ENCODE measurements at regions not wholly inside any gene's neighbourhood (a gene's known extent, or its start where the extent isn't known, plus 50 kb on each side); places are given as distances from the start of the nearest gene placed in this dataset.
"Not testable (repeated sequence)": the region's sequence is repeated elsewhere in the genome, so short reads cannot be mapped to it uniquely, and the experiment has no call there.

DNA sequence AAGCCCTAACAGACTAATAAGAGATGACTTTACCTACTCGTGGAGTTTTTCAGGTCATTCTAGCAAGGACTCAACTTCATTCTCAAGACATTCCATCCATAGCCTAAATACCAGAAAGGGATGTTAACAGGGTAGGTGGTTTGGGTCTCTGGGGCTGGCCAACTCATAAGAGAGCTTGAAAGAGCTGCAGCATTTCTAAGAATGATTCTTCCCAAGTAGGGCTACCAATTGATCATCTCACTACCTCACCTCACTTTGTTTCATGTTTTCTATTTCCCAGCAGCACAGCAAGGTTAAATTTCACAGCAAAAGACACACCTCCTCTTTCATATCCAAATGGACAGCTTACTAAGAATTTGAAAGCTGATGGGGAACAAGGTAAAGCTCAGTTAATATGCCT lies 614.8 kb upstream of the DIPK2B start:
- WGBS: 95% methylated on average over 1 of the region's 1 CpG
- Histone ChIP-seq H3K27me3 (ENCODE audit: control insufficient read depth in 2 of 2, insufficient read depth in 1 of 2, low read length in 1 of 2) (no peaks in the 10 kb centered on the region), H3K4me1 (ENCODE audit: control insufficient read depth in 2 of 2, insufficient read depth in 2 of 2, low read length in 2 of 2) (no peaks in the 10 kb centered on the region), H3K27ac (ENCODE audit: low read depth in 1 of 2, low read length in 1 of 2) (no peak overlapping the region), H3K9me3 (ENCODE audit: control insufficient read depth in 2 of 2, insufficient read depth in 1 of 2, low read length in 1 of 2) (no peaks in the 10 kb centered on the region), H3K4me3 (ENCODE audit: low read length in 2 of 2) (no peak overlapping the region), H3K36me3 (ENCODE audit: control insufficient read depth in 2 of 2, insufficient read depth in 2 of 2, low read length in 1 of 2) (no peaks in the 10 kb centered on the region)
- DNase-seq (ENCODE audit: low read depth in 6 of 9, low spot score in 9 of 9): no peak

DNA sequence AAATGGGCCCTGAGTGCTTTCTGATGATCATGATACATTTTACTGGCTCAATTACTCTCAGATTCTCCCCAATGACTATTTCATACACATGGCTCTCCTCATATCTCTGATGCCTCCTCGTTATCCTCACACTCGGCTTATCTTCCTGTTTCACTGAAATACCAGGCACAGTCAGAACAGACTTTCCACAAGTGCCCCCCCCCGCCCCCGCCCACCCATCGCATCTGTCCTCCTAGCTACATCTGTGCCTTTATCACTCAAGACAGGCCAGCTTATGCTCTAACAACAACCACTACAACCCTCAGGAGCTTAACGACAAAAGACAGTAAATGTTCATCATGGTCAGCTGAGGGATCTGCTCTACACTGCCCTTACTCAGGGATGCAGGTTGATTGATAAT lies 610.6 kb upstream of the DIPK2B start:
- Histone ChIP-seq H3K4me3 (ENCODE audit: low read length in 2 of 2) (no peak overlapping the region), H3K27ac (ENCODE audit: low read depth in 1 of 2, low read length in 1 of 2) (no peak overlapping the region), H3K36me3 (ENCODE audit: control insufficient read depth in 2 of 2, insufficient read depth in 2 of 2, low read length in 1 of 2) (no peaks in the 10 kb centered on the region), H3K27me3 (ENCODE audit: control insufficient read depth in 2 of 2, insufficient read depth in 1 of 2, low read length in 1 of 2) (no peaks in the 10 kb centered on the region), H3K4me1 (ENCODE audit: control insufficient read depth in 2 of 2, insufficient read depth in 2 of 2, low read length in 2 of 2) (peaks cover 2 to 6% of the 10 kb centered on the region in 2 donors), H3K9me3 (ENCODE audit: control insufficient read depth in 2 of 2, insufficient read depth in 1 of 2, low read length in 1 of 2) (no peaks in the 10 kb centered on the region)
- 97% methylated on average over 6 of the region's 6 CpGs for WGBS
- no peak for DNase-seq (ENCODE audit: low read depth in 6 of 9, low spot score in 9 of 9)

DNA sequence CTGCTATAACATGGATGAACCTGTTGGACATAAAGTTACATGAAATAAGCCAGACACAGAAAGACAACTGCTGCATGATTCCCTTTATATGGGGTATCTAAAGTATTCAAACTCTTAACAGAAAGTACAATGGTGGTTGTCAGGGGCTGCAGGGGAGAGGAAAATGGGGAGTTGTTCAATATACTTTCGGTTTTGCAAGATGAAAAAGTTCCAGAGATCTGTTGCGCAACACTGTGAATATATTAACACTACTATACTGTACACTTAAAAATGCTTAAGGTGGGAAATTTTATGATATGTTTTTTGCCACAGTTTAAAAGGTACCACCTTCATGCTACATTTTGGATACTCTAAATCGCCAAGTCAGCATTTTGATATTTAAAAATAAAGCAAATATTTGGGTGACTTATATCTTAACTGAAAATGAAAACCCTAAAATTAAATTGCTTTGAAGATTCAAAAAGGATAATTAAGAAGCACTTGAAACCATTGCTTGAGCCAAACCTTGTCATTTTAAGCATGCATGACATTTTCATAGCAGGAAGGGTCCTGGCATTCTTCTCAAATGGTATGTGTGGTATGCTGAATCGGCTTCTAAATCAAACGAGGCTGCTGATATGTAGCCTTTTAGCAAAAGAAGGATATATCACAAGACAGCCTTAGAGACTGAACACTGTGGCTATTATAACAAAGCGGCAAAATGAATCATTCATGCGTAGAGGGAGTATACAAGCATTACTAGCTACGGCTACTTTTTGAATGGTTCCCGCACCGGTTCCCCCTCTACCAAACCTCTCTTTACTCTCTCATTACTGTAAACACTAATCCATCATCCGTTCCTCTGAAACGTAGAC lies 607.1 kb upstream of the DIPK2B start:
- Histone ChIP-seq H3K4me3 (ENCODE audit: low read length in 2 of 2) (no peak overlapping the region), H3K27ac (ENCODE audit: low read depth in 1 of 2, low read length in 1 of 2) (peak overlapping the region in 1 of 2 donors; percentile 13)

DNA sequence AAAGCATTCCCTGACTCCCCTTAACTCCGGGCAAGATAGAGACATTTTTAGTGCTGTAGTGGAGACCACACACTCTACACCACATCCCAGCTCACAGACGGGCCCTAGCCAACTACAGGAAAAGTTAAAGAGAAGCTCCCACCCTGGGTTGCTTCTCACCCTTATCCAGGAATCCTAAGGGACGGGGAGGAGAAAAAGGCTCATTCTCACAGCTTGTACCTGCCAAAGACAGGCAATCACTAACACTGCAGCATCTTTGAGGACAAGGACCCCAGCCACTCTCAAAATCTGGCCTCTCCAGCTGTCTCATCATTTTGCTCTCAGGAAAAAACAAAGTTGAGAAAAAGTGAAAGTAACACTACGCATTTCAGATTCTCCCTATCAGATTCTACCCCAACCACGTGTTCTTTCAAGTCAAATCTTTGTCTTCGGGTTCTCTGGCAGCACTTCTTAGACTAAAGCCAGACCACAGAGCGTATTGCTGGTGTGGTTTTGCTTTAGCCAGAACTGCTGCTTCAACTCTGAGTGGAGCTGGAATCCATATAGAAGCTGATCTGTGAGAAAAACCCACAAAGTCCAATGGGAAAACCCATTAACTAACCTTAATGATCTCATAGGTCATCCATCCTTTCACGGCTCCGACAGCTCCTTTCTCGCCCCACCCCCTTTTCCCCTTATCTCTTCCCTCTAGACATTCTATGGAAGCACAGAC lies 605.9 kb upstream of the DIPK2B start:
- Histone ChIP-seq H3K4me3 (ENCODE audit: low read length in 2 of 2) (peak overlapping the region; percentile 19 to 50), H3K9me3 (ENCODE audit: control insufficient read depth in 2 of 2, insufficient read depth in 1 of 2, low read length in 1 of 2) (no peaks in the 10 kb centered on the region), H3K36me3 (ENCODE audit: control insufficient read depth in 2 of 2, insufficient read depth in 2 of 2, low read length in 1 of 2) (no peaks in the 10 kb centered on the region), H3K27ac (ENCODE audit: low read depth in 1 of 2, low read length in 1 of 2) (peak overlapping the region; percentile 90 to 95), H3K27me3 (ENCODE audit: control insufficient read depth in 2 of 2, insufficient read depth in 1 of 2, low read length in 1 of 2) (no peaks in the 10 kb centered on the region), H3K4me1 (ENCODE audit: control insufficient read depth in 2 of 2, insufficient read depth in 2 of 2, low read length in 2 of 2) (peaks cover 5 to 13% of the 10 kb centered on the region in 2 donors)
- peak; percentile 18 to 85 (median 51) for DNase-seq (ENCODE audit: low read depth in 6 of 9, low spot score in 9 of 9)
- 26% methylated on average over 10 of the region's 10 CpGs for WGBS

More for the DNA sequence above, 607.1 kb upstream of the DIPK2B start:
- Histone ChIP-seq H3K27me3 (ENCODE audit: control insufficient read depth in 2 of 2, insufficient read depth in 1 of 2, low read length in 1 of 2) (no peaks in the 10 kb centered on the region), H3K9me3 (ENCODE audit: control insufficient read depth in 2 of 2, insufficient read depth in 1 of 2, low read length in 1 of 2) (no peaks in the 10 kb centered on the region), H3K36me3 (ENCODE audit: control insufficient read depth in 2 of 2, insufficient read depth in 2 of 2, low read length in 1 of 2) (no peaks in the 10 kb centered on the region), H3K4me1 (ENCODE audit: control insufficient read depth in 2 of 2, insufficient read depth in 2 of 2, low read length in 2 of 2) (peaks cover 5 to 13% of the 10 kb centered on the region in 2 donors)
- 79% methylated on average over 12 of the region's 12 CpGs for WGBS
- peak in 1 of 9 donors; percentile 8 for DNase-seq (ENCODE audit: low read depth in 6 of 9, low spot score in 9 of 9)

DNA sequence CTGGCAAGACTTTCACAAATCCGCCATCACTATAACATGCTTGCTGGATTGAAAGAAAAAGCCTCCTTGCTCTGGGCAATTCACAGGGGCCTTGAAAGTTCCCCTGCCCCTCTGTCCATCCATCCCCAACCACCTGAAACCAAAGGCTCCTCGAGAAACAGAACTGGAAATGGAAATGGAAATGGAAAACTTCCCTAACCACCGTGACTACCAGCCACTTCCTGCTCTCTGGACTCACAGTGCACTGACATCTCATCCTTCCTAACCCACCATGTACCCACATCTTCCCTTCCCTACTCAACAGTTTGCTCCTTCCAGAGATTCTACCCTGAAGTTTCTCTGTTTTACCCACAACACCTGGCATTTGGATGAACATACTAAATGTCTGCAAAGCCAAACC lies 603.6 kb upstream of the DIPK2B start:
- Histone ChIP-seq H3K9me3 (ENCODE audit: control insufficient read depth in 2 of 2, insufficient read depth in 1 of 2, low read length in 1 of 2) (no peaks in the 10 kb centered on the region), H3K4me3 (ENCODE audit: low read length in 2 of 2) (no peak overlapping the region), H3K4me1 (ENCODE audit: control insufficient read depth in 2 of 2, insufficient read depth in 2 of 2, low read length in 2 of 2) (peaks cover 5 to 13% of the 10 kb centered on the region in 2 donors), H3K27me3 (ENCODE audit: control insufficient read depth in 2 of 2, insufficient read depth in 1 of 2, low read length in 1 of 2) (no peaks in the 10 kb centered on the region), H3K27ac (ENCODE audit: low read depth in 1 of 2, low read length in 1 of 2) (no peak overlapping the region), H3K36me3 (ENCODE audit: control insufficient read depth in 2 of 2, insufficient read depth in 2 of 2, low read length in 1 of 2) (no peaks in the 10 kb centered on the region)
- DNase-seq (ENCODE audit: low read depth in 6 of 9, low spot score in 9 of 9): no peak
- 81% methylated on average over 3 of the region's 3 CpGs for WGBS

DNA sequence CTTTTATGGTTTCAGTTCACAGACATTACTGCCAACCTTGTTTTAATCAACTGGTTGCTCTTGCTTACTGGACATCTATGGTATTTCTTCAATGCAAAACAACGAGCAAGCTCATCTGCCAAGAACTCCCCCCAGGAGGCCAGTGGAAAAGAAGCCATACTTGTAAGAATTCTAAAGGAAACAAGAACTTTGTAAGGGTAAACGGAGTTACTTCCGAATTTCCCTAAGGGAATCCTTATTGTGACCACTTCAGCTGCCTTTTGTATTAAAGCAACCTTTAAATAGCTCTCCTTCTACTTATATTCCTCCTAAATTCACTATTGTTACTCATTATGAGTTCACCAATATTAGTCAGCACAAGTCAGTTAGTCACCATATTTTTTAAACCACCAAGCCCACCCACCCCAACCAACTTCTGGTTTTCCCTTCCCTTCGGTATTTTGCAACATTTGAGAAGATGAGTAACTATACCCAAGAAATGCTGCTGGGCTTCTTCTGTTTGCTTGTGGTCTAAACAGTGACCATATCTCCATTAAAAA lies 602.8 kb upstream of the DIPK2B start:
- Histone ChIP-seq H3K4me1 (ENCODE audit: control insufficient read depth in 2 of 2, insufficient read depth in 2 of 2, low read length in 2 of 2) (peaks cover 5 to 13% of the 10 kb centered on the region in 2 donors), H3K27ac (ENCODE audit: low read depth in 1 of 2, low read length in 1 of 2) (no peak overlapping the region)

DNA sequence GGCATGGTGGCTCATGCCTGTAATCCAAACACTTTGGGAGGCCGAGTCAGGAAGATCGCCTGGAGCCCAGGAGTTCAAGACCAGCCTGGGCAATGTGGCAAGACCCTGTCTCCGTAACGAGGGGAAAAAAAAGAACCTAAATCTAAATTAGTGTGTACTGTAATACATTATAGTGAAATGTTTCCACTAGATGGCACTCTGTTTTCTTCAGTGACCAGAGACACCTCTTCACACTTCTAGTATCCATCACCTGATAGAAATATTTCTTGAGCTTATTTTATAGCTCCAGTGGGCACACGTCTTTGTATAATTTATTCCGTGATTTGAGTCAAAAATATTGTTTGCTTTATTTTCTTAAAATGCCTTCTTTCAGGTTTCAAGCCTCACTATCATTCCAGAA lies 600.9 kb upstream of the DIPK2B start:
- 76% methylated on average over 6 of the region's 6 CpGs for WGBS
- DNase-seq (ENCODE audit: low read depth in 6 of 9, low spot score in 9 of 9): peak in 2 of 9 donors; percentile 24 to 52
- no peak overlapping the region for H3K27ac ChIP-seq (ENCODE audit: low read depth in 1 of 2, low read length in 1 of 2)
- H3K9me3 ChIP-seq (ENCODE audit: control insufficient read depth in 2 of 2, insufficient read depth in 1 of 2, low read length in 1 of 2): no peaks in the 10 kb centered on the region
- H3K4me3 ChIP-seq (ENCODE audit: low read length in 2 of 2): no peak overlapping the region
- H3K4me1 ChIP-seq (ENCODE audit: control insufficient read depth in 2 of 2, insufficient read depth in 2 of 2, low read length in 2 of 2): peaks cover 3 to 8% of the 10 kb centered on the region in 2 donors
- no peaks in the 10 kb centered on the region for H3K36me3 ChIP-seq (ENCODE audit: control insufficient read depth in 2 of 2, insufficient read depth in 2 of 2, low read length in 1 of 2)
- no peaks in the 10 kb centered on the region for H3K27me3 ChIP-seq (ENCODE audit: control insufficient read depth in 2 of 2, insufficient read depth in 1 of 2, low read length in 1 of 2)

More for the DNA sequence above, 602.8 kb upstream of the DIPK2B start:
- WGBS: 92% methylated on average over 4 of the region's 4 CpGs
- no peaks in the 10 kb centered on the region for H3K27me3 ChIP-seq (ENCODE audit: control insufficient read depth in 2 of 2, insufficient read depth in 1 of 2, low read length in 1 of 2)
- DNase-seq (ENCODE audit: low read depth in 6 of 9, low spot score in 9 of 9): no peak
- H3K9me3 ChIP-seq (ENCODE audit: control insufficient read depth in 2 of 2, insufficient read depth in 1 of 2, low read length in 1 of 2): no peaks in the 10 kb centered on the region
- no peak overlapping the region for H3K4me3 ChIP-seq (ENCODE audit: low read length in 2 of 2)
- no peaks in the 10 kb centered on the region for H3K36me3 ChIP-seq (ENCODE audit: control insufficient read depth in 2 of 2, insufficient read depth in 2 of 2, low read length in 1 of 2)

DNA sequence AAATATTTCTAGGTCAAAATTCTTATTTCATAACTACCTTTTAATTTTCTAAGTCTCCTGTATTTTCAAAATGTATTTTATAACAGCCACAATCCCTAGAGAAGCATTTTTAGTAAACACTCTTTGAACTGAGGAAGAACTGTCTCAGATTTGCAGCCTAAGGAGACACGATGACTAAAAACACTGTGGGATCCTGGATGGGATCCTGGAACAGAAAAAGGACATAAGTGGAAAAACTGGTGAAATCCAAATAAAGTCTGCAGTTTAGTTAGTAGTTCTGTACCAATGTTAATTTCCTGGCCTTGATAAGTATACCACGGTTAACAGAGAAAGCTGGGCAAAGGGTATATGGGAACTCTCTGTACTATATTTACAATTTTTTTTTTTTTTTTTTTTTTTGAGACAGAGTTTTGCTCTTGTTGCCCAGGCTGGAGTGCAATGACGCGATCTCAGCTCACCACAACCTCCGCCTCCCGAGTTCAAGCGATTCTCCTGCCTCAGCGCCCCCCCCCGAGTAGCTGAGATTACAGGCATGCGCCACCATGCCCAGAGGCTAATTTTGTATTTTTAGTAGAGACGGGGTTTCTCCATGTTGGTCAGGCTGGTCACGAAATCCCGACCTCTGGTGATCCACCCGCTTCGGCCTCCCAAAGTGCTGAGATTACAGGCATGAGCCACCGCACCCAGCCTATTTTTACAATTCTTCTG lies 600.2 kb upstream of the DIPK2B start:
- not testable (repeated sequence) for H3K4me3 ChIP-seq (ENCODE audit: low read length in 2 of 2)

More for the DNA sequence above, 600.2 kb upstream of the DIPK2B start:
- not testable (repeated sequence) for H3K27ac ChIP-seq (ENCODE audit: low read depth in 1 of 2, low read length in 1 of 2); H3K4me1 ChIP-seq (ENCODE audit: control insufficient read depth in 2 of 2, insufficient read depth in 2 of 2, low read length in 2 of 2); H3K27me3 ChIP-seq (ENCODE audit: control insufficient read depth in 2 of 2, insufficient read depth in 1 of 2, low read length in 1 of 2); H3K36me3 ChIP-seq (ENCODE audit: control insufficient read depth in 2 of 2, insufficient read depth in 2 of 2, low read length in 1 of 2); DNase-seq (ENCODE audit: low read depth in 6 of 9, low spot score in 9 of 9); H3K9me3 ChIP-seq (ENCODE audit: control insufficient read depth in 2 of 2, insufficient read depth in 1 of 2, low read length in 1 of 2)
- 91% methylated on average over 9 of the region's 16 CpGs for WGBS

Measured in thymus (tissue), 11 donors.